H9 (cell line): ENCODE measurements at regions not wholly inside any gene's neighbourhood (a gene's known extent, or its start where the extent isn't known, plus 50 kb on each side); places are given as distances from the start of the nearest gene placed in this dataset.

Experiments
- DNase-seq: peaks from one replicate; pipeline ENCODE4 v3.0.0-alpha.2; 2017
- H2AFZ ChIP-seq: one replicate; pipeline ENCODE4 v1.6.1; 2013; ENCODE audit warnings: mild to moderate bottlenecking, low read length, control low read depth, moderate library complexity
- H2AK5ac ChIP-seq: 2 replicates; pipeline ENCODE4 v1.6.1; 2013; ENCODE audit warnings: low read length, control low read depth, mixed read lengths; ENCODE audit not compliant: insufficient read length
- H2BK120ac ChIP-seq: one replicate; pipeline ENCODE4 v1.6.1; 2013; ENCODE audit warnings: low read depth, mild to moderate bottlenecking, low read length, control low read depth, inconsistent platforms; ENCODE audit not compliant: poor library complexity, severe bottlenecking
- H2BK12ac ChIP-seq: 2 replicates; pipeline ENCODE4 v1.6.1; 2013; ENCODE audit warnings: low read length, control low read depth, mixed read lengths, low read depth; ENCODE audit not compliant: insufficient read length
- H2BK15ac ChIP-seq: 2 replicates; pipeline ENCODE4 v1.6.1; 2013; ENCODE audit warnings: low read depth, low read length, control low read depth
- H2BK20ac ChIP-seq: one replicate; pipeline ENCODE4 v1.6.1; 2013; ENCODE audit warnings: low read depth, mild to moderate bottlenecking, low read length, control low read depth, inconsistent platforms; ENCODE audit not compliant: poor library complexity, severe bottlenecking
- H2BK5ac ChIP-seq: 2 replicates; pipeline ENCODE4 v1.6.1; 2013; ENCODE audit warnings: low read length, control low read depth, mixed read lengths; ENCODE audit not compliant: insufficient read length
- H3K14ac ChIP-seq: 2 replicates; pipeline ENCODE4 v1.6.1; 2013; ENCODE audit warnings: low read length, control low read depth; ENCODE audit not compliant: insufficient read depth
- H3K18ac ChIP-seq: 2 replicates; pipeline ENCODE4 v1.6.1; 2013; ENCODE audit warnings: low read depth, mild to moderate bottlenecking, mixed read lengths, low read length, control low read depth; ENCODE audit not compliant: insufficient read length
- H3K23ac ChIP-seq: 2 replicates; pipeline ENCODE4 v1.6.1; 2013; ENCODE audit warnings: low read length, control low read depth, mixed read lengths, low read depth; ENCODE audit not compliant: insufficient read length
- H3K23me2 ChIP-seq: 2 replicates; pipeline ENCODE4 v1.6.1; 2013; ENCODE audit warnings: low read depth, mild to moderate bottlenecking, mixed read lengths, low read length, control low read depth; ENCODE audit not compliant: insufficient read length, poor library complexity, severe bottlenecking
- H3K27ac ChIP-seq: 2 replicates; pipeline ENCODE4 v1.5.1; 2013; ENCODE audit warnings: low read length, control low read depth, mixed read lengths, low read depth; ENCODE audit not compliant: insufficient read length
- H3K27me3 ChIP-seq: 2 replicates; pipeline ENCODE4 v1.6.1; 2013; ENCODE audit warnings: low read length, control low read depth, inconsistent platforms; ENCODE audit not compliant: insufficient read depth
- H3K4ac ChIP-seq: 2 replicates; pipeline ENCODE4 v1.6.1; 2013; ENCODE audit warnings: low read depth, mild to moderate bottlenecking, control low read depth, inconsistent platforms, low read length, moderate library complexity
- H3K4me1 ChIP-seq: 2 replicates; pipeline ENCODE4 v1.6.1; 2013; ENCODE audit warnings: low read length, control low read depth, inconsistent platforms; ENCODE audit not compliant: insufficient read depth
- H3K4me2 ChIP-seq: 2 replicates; pipeline ENCODE4 v1.6.1; 2013; ENCODE audit warnings: low read length, control low read depth, mixed read lengths; ENCODE audit not compliant: insufficient read length, insufficient read depth
- H3K56ac ChIP-seq: 2 replicates; pipeline ENCODE4 v1.6.1; 2013; ENCODE audit warnings: low read depth, mild to moderate bottlenecking, mixed read lengths, low read length, control low read depth; ENCODE audit not compliant: insufficient read length
- H3K79me1 ChIP-seq: 2 replicates; pipeline ENCODE4 v1.6.1; 2013; ENCODE audit warnings: low read depth, mild to moderate bottlenecking, moderate library complexity, low read length, control low read depth, inconsistent platforms; ENCODE audit not compliant: insufficient read depth, poor library complexity, severe bottlenecking
- H3K79me2 ChIP-seq: 2 replicates; pipeline ENCODE4 v1.6.1; 2013; ENCODE audit warnings: low read length, control low read depth, inconsistent platforms; ENCODE audit not compliant: insufficient read depth
- H3K9ac ChIP-seq: 2 replicates; pipeline ENCODE4 v1.6.1; 2013; ENCODE audit warnings: low read length, control low read depth, mixed read lengths; ENCODE audit not compliant: insufficient read length; ENCODE audit errors: extremely low read depth
- H3K9me3 ChIP-seq: one replicate; pipeline ENCODE4 v1.6.1; 2013; ENCODE audit warnings: low read depth, low read length, inconsistent platforms; ENCODE audit not compliant: control insufficient read depth
- H3T11ph ChIP-seq: one replicate; pipeline ENCODE4 v1.6.1; 2013; ENCODE audit warnings: mild to moderate bottlenecking, low read length, control low read depth, inconsistent platforms
- H4K20me1 ChIP-seq: one replicate; pipeline ENCODE4 v1.6.1; 2013; ENCODE audit not compliant: control insufficient read depth, insufficient read length, insufficient read depth
- H4K5ac ChIP-seq: 2 replicates; pipeline ENCODE4 v1.6.1; 2013; ENCODE audit warnings: low read depth, mild to moderate bottlenecking, mixed read lengths, low read length, control low read depth; ENCODE audit not compliant: insufficient read length
- H4K8ac ChIP-seq: replicated peaks from 2 replicates; pipeline ENCODE4 v1.6.1; 2013; ENCODE audit warnings: low read length, control low read depth, mixed read lengths, low read depth; ENCODE audit not compliant: insufficient read length
- H4K91ac ChIP-seq: 2 replicates; pipeline ENCODE4 v1.6.1; 2013; ENCODE audit warnings: low read depth, mild to moderate bottlenecking, moderate library complexity, mixed read lengths, low read length, control low read depth; ENCODE audit not compliant: insufficient read length
- H3K27ac Mint-ChIP-seq, 3 experiments: 2 replicates in 2 of 3; 3 replicates in 1 of 3; pipeline ENCODE4 v1.8.0; 2020 to 2021; ENCODE audit warnings: mixed read lengths in 3 of 3, mild to moderate bottlenecking in 1 of 3, moderate library complexity in 1 of 3
- H3K27me3 Mint-ChIP-seq: 2 replicates; pipeline ENCODE4 v1.8.0; 2021; ENCODE audit warnings: low read depth, mild to moderate bottlenecking, moderate library complexity, mixed read lengths
- H3K36me3 Mint-ChIP-seq, 3 experiments: 2 replicates in 2 of 3; 3 replicates in 1 of 3; pipeline ENCODE4 v1.8.0; 2020 to 2021; ENCODE audit warnings: low read depth in 3 of 3, mixed read lengths in 3 of 3; ENCODE audit not compliant: insufficient read depth in 1 of 3
- H3K4me1 Mint-ChIP-seq, 2 experiments: 2 replicates each; pipeline ENCODE4 v1.8.0; 2020; ENCODE audit warnings: mixed read lengths in 2 of 2
- H3K4me3 Mint-ChIP-seq, 2 experiments: 2 replicates in 1 of 2; 3 replicates in 1 of 2; pipeline ENCODE4 v1.8.0; 2020 to 2021; ENCODE audit warnings: mild to moderate bottlenecking in 2 of 2, mixed read lengths in 2 of 2, moderate library complexity in 1 of 2
- H3K9me3 Mint-ChIP-seq, 2 experiments: 2 replicates in 1 of 2; 3 replicates in 1 of 2; pipeline ENCODE4 v1.8.0; 2020; ENCODE audit warnings: mild to moderate bottlenecking in 2 of 2, mixed read lengths in 2 of 2, moderate library complexity in 1 of 2
- WGBS: extraction: QIAGEN DNeasy Blood & Tissue Kit; methylation state at CpG from one replicate; pipeline ENCODE4 v1.1.7; 2013; ENCODE audit warnings: missing lambda C conversion rate, low lambda C conversion rate, mixed read lengths; ENCODE audit not compliant: insufficient read length; ENCODE audit errors: extremely low coverage; 5-methylcytosine and 5-hydroxymethylcytosine counted together
- TF ChIP-seq, protein P1 (sequence below): fragments of 200-600 bp; sonication (generic); conservative IDR thresholded peaks from 3 replicates; pipeline ENCODE4 v1.8.0; 2021; ENCODE audit warnings: antibody characterized with exemption, mild to moderate bottlenecking

DNA sequence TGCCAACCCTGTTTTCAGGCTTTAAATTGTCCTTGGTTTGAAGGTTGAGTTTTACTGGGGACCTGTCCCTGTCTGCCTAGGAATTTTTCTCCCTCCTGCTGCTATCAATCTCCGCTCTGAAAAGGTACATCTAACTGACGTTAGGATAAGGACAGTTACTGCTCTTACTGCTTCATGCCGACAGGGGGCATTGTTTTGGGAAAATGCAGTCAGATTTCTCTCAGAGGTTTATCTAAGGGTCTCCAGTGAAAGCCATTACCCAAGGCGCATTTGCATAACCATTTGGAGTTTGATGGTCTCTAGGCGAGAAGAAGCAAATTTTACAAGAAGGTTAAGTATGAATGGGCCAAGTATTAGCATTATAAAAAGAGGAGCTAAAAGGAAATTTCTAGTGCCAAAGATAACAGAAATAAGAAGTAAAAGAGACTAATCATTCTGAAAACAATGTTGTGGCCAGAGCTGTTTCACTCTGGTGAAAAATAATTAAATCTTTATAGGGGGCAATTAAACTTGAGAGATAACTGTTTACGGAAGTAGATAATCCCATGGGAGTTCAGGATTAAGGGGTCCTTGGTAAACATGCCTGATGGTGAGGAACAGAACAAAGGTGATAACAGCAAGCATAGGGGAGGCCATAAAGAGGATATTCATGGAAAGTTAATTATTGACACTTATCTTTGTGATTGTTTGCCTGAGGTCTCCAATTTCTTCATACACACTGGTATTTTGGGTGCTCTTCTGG lies 605.0 kb downstream of the MTRR start:
- Histone ChIP-seq H3K56ac (no peak overlapping the region), H3K27me3 (no peaks in the 10 kb centered on the region), H2BK5ac (no peak overlapping the region), H3K23ac (no peak overlapping the region), H4K5ac (no peak overlapping the region), H3T11ph (no peak overlapping the region), H3K4me2 (no peak overlapping the region), H3K23me2 (no peaks in the 10 kb centered on the region), H3K4me1 (no peaks in the 10 kb centered on the region), H4K20me1 (no peaks in the 10 kb centered on the region), H3K4ac (no peak overlapping the region), H3K9ac (no peak overlapping the region), H4K91ac (no peak overlapping the region), H4K8ac (no peak overlapping the region), H3K79me1 (no peaks in the 10 kb centered on the region), H3K9me3 (peaks cover 21% of the 10 kb centered on the region), H2BK15ac (no peak overlapping the region), H2AK5ac (no peak overlapping the region), H3K27ac (no peak overlapping the region), H2BK20ac (no peak overlapping the region), H2BK12ac (no peak overlapping the region), H2BK120ac (no peak overlapping the region), H3K14ac (no peak overlapping the region), H2AFZ (no peak overlapping the region), H3K18ac (no peak overlapping the region), H3K79me2 (no peaks in the 10 kb centered on the region)
- Mint-ChIP-seq H3K36me3 (peaks cover 15 to 30% (median 19%) of the 10 kb centered on the region in 3 experiments), H3K4me1 (peaks cover 9 to 13% of the 10 kb centered on the region in 2 experiments), H3K27me3 (no peaks in the 10 kb centered on the region; the same call in 1 of the 2 replicates), H3K9me3 (peaks cover 22 to 35% of the 10 kb centered on the region in 2 experiments), H3K4me3 (no peak overlapping the region), H3K27ac (no peak overlapping the region; a peak in 1 of 7 replicates)
- DNase-seq, result peak; percentile 59
- no CpG with 5 or more reads among the region's 6 CpGs for WGBS
- TF ChIP-seq, protein P1, sequence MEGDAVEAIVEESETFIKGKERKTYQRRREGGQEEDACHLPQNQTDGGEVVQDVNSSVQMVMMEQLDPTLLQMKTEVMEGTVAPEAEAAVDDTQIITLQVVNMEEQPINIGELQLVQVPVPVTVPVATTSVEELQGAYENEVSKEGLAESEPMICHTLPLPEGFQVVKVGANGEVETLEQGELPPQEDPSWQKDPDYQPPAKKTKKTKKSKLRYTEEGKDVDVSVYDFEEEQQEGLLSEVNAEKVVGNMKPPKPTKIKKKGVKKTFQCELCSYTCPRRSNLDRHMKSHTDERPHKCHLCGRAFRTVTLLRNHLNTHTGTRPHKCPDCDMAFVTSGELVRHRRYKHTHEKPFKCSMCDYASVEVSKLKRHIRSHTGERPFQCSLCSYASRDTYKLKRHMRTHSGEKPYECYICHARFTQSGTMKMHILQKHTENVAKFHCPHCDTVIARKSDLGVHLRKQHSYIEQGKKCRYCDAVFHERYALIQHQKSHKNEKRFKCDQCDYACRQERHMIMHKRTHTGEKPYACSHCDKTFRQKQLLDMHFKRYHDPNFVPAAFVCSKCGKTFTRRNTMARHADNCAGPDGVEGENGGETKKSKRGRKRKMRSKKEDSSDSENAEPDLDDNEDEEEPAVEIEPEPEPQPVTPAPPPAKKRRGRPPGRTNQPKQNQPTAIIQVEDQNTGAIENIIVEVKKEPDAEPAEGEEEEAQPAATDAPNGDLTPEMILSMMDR, result peak; percentile 74
